Endothelial cell of umbilical vein (primary cell): ENCODE measurements at regions not wholly inside any gene's neighbourhood (a gene's known extent, or its start where the extent isn't known, plus 50 kb on each side); places are given as distances from the start of the nearest gene placed in this dataset.

Source experiments
- BruUV-seq: library from RNA; stranded (reverse); fragments of 400-500 nt; replicated peaks from 2 replicates; lab custom pipeline; 2021; lab: Mats Ljungman, UMichigan
- CTCF ChIA-PET: fragments of 300-600, 350-600 bp; sonication (Branson Sonifier 250); formaldehyde crosslinking; loops from one replicate; lab custom pipeline; 2021; ENCODE audit warnings: antibody characterized with exemption, inconsistent platforms; lab: Charles Lee
- POLR2A ChIA-PET: fragments of 300-600, 350-600 bp; sonication (Branson Sonifier 250); formaldehyde crosslinking; loops from one replicate; lab custom pipeline; 2021; ENCODE audit warnings: antibody characterized with exemption, inconsistent platforms; lab: Charles Lee
- DNase-seq: peaks from one replicate; pipeline ENCODE4 v3.0.0-alpha.2; 2011; ENCODE audit warnings: low read depth, low spot score
- FAIRE-seq: peaks from 2 replicates; lab custom pipeline; 2011; peaks lifted over from hg19 to GRCh38; lab: Jason Lieb, UNC
- H2AFZ ChIP-seq: 2 replicates; pipeline ENCODE4 v1.6.0; 2012; ENCODE audit warnings: low read depth, low read length, control low read depth, inconsistent platforms
- H3K27ac ChIP-seq: 2 replicates; pipeline ENCODE4 v1.5.1; 2011; ENCODE audit warnings: low read depth, mild to moderate bottlenecking, control low read depth, low read length, moderate library complexity; ENCODE audit not compliant: insufficient read depth
- H3K27me3 ChIP-seq, 2 experiments: 2 replicates each; pipeline versions ENCODE4 v1.6.0 to v1.6.1; 2011; ENCODE audit warnings: low read length in 2 of 2, mixed read lengths in 1 of 2; ENCODE audit not compliant: control insufficient read depth in 2 of 2, insufficient read depth in 2 of 2
- H3K36me3 ChIP-seq, 2 experiments: 2 replicates in 1 of 2; 3 replicates in 1 of 2; pipeline ENCODE4 v1.5.1; 2011; ENCODE audit warnings: low read length in 2 of 2, mild to moderate bottlenecking in 1 of 2, moderate library complexity in 1 of 2; ENCODE audit not compliant: control insufficient read depth in 2 of 2, insufficient read depth in 2 of 2; ENCODE audit errors: extremely low read depth in 1 of 2
- H3K4me1 ChIP-seq: 3 replicates; pipeline ENCODE4 v1.5.1; 2011; ENCODE audit warnings: mild to moderate bottlenecking, low read length; ENCODE audit not compliant: control insufficient read depth, insufficient read depth; ENCODE audit errors: extremely low read depth
- H3K4me2 ChIP-seq: 2 replicates; pipeline ENCODE4 v1.6.1; 2011; ENCODE audit warnings: low read length, control low read depth, mixed read lengths; ENCODE audit not compliant: insufficient read depth
- H3K4me3 ChIP-seq, 3 experiments: fragments of 200-600 bp in 1 of 3; sonication (generic), shearing (Covaris generic) in 1 of 3; replicated peaks in 1 of 3; 2 replicates each; pipeline ENCODE4 v1.5.1; 2011 to 2016; ENCODE audit warnings: control low read depth in 3 of 3, low read length in 3 of 3, mild to moderate bottlenecking in 2 of 3, inconsistent platforms in 1 of 3, low read depth in 1 of 3, moderate library complexity in 1 of 3; ENCODE audit not compliant: insufficient read depth in 1 of 3
- H3K79me2 ChIP-seq: 2 replicates; pipeline ENCODE4 v1.6.0; 2012; ENCODE audit warnings: low read length, inconsistent platforms; ENCODE audit not compliant: control insufficient read depth, insufficient read depth
- H3K9ac ChIP-seq: replicated peaks from 2 replicates; pipeline ENCODE3; 2011; ENCODE audit warnings: low read length, control low read depth; ENCODE audit not compliant: insufficient read depth; ENCODE audit errors: extremely low read depth
- H3K9me1 ChIP-seq: replicated peaks from 3 replicates; pipeline ENCODE4 v1.6.0; 2011; ENCODE audit warnings: mild to moderate bottlenecking, low read length; ENCODE audit not compliant: control insufficient read depth, insufficient read depth; ENCODE audit errors: extremely low read depth
- H3K9me3 ChIP-seq: replicated peaks from 2 replicates; pipeline ENCODE4 v1.5.1; 2012; ENCODE audit warnings: low read length, inconsistent platforms; ENCODE audit not compliant: control insufficient read depth, insufficient read depth
- H4K20me1 ChIP-seq: replicated peaks from 2 replicates; pipeline ENCODE3; 2011; ENCODE audit warnings: mild to moderate bottlenecking, low read length; ENCODE audit not compliant: control insufficient read depth, insufficient read depth; ENCODE audit errors: extremely low read depth
- CTCF ChIP-seq, 2 donors: IDR thresholded peaks; 1 replicate in 1 of 2; 2 replicates in 1 of 2; pipeline ENCODE4 v1.5.1; 2011; ENCODE audit warnings: low read length in 2 of 2, mild to moderate bottlenecking in 2 of 2, moderate library complexity in 2 of 2, control low read depth in 1 of 2, inconsistent platforms in 1 of 2, low read depth in 1 of 2; ENCODE audit not compliant: insufficient read depth in 1 of 2; ENCODE audit errors: extremely low read depth in 1 of 2
- EZH2 ChIP-seq: IDR thresholded peaks from 2 replicates; pipeline ENCODE4 v1.6.1; 2012; ENCODE audit warnings: borderline replicate concordance, low read depth, mild to moderate bottlenecking, moderate library complexity, low read length, inconsistent platforms; ENCODE audit not compliant: severe bottlenecking
- FOS ChIP-seq: IDR thresholded peaks from 2 replicates; pipeline ENCODE4 v1.6.1; 2011; ENCODE audit warnings: mild to moderate bottlenecking, low read length, moderate library complexity, borderline replicate concordance; ENCODE audit not compliant: insufficient read depth
- GATA2 ChIP-seq: IDR thresholded peaks from 2 replicates; pipeline ENCODE4 v1.7.0; 2011; ENCODE audit warnings: low read depth, mild to moderate bottlenecking, moderate library complexity, mixed read lengths, low read length; ENCODE audit not compliant: insufficient read length, insufficient read depth
- JUN ChIP-seq: IDR thresholded peaks from 2 replicates; pipeline ENCODE4 v1.6.1; 2011; ENCODE audit warnings: borderline replicate concordance, low read depth; ENCODE audit not compliant: insufficient read length, insufficient read depth
- MAX ChIP-seq: IDR thresholded peaks from 2 replicates; pipeline ENCODE4 v1.6.1; 2011; ENCODE audit not compliant: insufficient read depth, insufficient read length
- MYC ChIP-seq: IDR thresholded peaks from one replicate; pipeline ENCODE4 v1.6.1; 2011; ENCODE audit warnings: mild to moderate bottlenecking, low read depth, low read length
- POLR2A ChIP-seq: IDR thresholded peaks from 2 replicates; pipeline ENCODE4 v1.6.1; 2012; ENCODE audit warnings: low read depth, mild to moderate bottlenecking, control low read depth, low read length
- POLR2AphosphoS5 ChIP-seq: IDR thresholded peaks from 2 replicates; pipeline ENCODE4 v1.6.1; 2012; ENCODE audit warnings: low read depth, mild to moderate bottlenecking, control low read depth, low read length, moderate library complexity; ENCODE audit not compliant: insufficient read depth
- dilution Hi-C: fragments of 300-500 bp; cut with MboI; formaldehyde crosslinking; loops from one replicate; pipeline ENCODE4 v1.15.0; 2019; ENCODE audit warnings: low sequenced_read_pairs; ENCODE audit not compliant: extremely low pct_ligation_motif_present
- intact Hi-C: fragments of 100-400 bp; cut with micrococcal nuclease; formaldehyde crosslinking; loops from one replicate; pipeline ENCODE4 v1.10.0; 2022

- H3K9me1 ChIP-seq: no peaks in the 10 kb centered on the region
- dilution Hi-C loops (no loop called here), intact Hi-C loops (no loop called here)
- no peak overlapping the region for H3K4me2 ChIP-seq
- FAIRE-seq (no peak), DNase-seq (no peak)
- no peaks in the 10 kb centered on the region for H4K20me1 ChIP-seq
- no peak overlapping the region for H3K4me3 ChIP-seq
- ChIA-PET POLR2A (no interaction called here), CTCF (interaction anchor here (1.6 kb wide), 1 partner anchor 20 kb away, joined by 4 read pairs; no protein-coding TSS in a partner anchor)
- BruUV-seq: no TSS peak
- H3K36me3 ChIP-seq: no peaks in the 10 kb centered on the region
- H3K27ac ChIP-seq: no peak overlapping the region
- no peak overlapping the region for H2AFZ ChIP-seq
- TF ChIP-seq CTCF (IDR thresholded peaks at IDR 0.05; ENCODE audit: extremely low read depth in 1 of 2, insufficient read depth in 1 of 2, low read depth in 1 of 2, low read length in 2 of 2) (no peak), MAX (no peak), JUN (no peak), EZH2 (no peak), GATA2 (no peak), MYC (no peak), POLR2AphosphoS5 (no peak), POLR2A (no peak), FOS (no peak)
- H3K9ac ChIP-seq: no peak overlapping the region
- H3K4me1 ChIP-seq: no peaks in the 10 kb centered on the region
- H3K79me2 ChIP-seq: no peaks in the 10 kb centered on the region
- H3K9me3 ChIP-seq: no peaks in the 10 kb centered on the region
- peaks cover 10 to 29% of the 10 kb centered on the region in 2 experiments for H3K27me3 ChIP-seq
Observed at GRCh38 chr14:21833836-21834235, 160.2 kb upstream of the OR4E1 start.
